ENCODE measurements at regions not wholly inside any gene's neighbourhood (a gene's known extent, or its start where the extent isn't known, plus 50 kb on each side); places are given as distances from the start of the nearest gene placed in this dataset.

DNA sequence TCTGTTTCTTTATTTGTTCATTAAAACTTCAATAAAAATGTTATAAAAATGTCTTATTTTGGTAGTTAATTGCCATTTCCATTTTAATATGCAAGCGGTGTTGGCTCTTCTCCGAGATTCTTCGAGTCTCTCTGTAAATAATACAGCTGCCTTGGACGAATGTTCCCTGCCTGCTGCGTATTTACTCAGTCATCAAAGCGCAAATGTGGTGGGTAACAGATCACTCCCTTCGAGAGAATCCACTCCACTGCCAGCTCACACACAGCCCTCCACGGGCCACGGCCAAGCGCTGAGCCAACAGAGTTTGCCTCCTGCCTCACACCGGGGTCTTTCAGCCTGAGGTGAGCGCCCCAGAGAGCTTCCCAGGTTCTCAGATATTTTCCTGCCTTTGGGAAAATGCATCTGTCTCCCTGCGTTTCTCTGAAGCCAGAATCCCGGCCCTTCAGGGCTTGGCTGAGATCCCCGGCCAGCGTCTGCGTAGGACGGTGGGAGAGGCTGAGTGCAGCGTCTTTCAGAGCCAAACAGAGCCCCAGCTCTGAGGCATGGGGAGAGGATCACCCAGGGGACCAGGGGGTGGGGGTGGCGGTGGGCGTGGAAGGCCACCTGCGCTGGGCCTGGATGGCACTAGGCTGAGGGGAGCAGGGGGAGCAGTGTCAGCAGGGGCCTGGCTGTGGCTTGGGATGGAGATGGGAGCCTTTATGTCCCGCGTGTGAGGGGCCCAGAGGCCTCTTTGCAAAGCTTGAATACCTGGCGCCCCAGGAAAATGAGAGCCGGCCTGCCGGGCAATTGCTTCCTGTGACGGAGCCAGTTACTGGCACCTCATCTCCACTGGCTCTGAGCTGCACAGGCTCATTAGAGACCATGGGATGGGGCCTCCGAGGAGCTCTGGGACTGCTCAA is 248.7 kb downstream of the RBFOX3 start:
- H3K4me3 ChIP-seq (ENCODE audit: low read depth, low read length): no peak overlapping the region
- no peak for DNase-seq (ENCODE audit: low read depth, low spot score)
- TF ChIP-seq, protein P1, sequence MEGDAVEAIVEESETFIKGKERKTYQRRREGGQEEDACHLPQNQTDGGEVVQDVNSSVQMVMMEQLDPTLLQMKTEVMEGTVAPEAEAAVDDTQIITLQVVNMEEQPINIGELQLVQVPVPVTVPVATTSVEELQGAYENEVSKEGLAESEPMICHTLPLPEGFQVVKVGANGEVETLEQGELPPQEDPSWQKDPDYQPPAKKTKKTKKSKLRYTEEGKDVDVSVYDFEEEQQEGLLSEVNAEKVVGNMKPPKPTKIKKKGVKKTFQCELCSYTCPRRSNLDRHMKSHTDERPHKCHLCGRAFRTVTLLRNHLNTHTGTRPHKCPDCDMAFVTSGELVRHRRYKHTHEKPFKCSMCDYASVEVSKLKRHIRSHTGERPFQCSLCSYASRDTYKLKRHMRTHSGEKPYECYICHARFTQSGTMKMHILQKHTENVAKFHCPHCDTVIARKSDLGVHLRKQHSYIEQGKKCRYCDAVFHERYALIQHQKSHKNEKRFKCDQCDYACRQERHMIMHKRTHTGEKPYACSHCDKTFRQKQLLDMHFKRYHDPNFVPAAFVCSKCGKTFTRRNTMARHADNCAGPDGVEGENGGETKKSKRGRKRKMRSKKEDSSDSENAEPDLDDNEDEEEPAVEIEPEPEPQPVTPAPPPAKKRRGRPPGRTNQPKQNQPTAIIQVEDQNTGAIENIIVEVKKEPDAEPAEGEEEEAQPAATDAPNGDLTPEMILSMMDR (IDR thresholded peaks at IDR 0.05; ENCODE audit: low read depth, low read length): no peak
- in situ Hi-C loops (cut with HindIII; ENCODE audit: low sequenced_read_pairs): no loop called here

DNA sequence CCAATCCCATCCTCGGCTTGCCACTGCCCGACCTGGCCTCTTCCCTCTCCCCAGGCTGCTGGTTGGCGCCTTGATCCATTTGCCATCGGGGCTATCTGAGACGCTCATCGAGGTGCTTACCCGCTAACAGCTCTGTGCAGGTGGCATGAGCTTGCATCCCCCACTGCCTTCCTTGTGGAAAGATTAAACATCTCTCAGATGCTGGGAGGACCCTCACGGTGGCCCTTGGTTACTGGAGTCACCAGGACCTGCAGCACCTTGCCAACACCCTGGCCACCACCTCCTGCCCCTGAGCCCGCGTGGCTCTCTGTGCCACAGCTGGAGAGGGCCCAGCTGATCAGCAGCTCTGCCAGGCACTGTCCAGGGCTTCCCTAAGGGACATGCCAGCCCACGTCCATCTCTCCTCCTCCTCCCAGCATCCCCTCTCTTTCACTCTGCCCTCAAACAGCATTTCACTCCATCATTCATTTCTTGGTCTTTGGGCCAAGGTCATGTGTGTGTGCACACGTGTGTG is 249.6 kb downstream of the RBFOX3 start:
- TF ChIP-seq, protein P1 (IDR thresholded peaks at IDR 0.05; ENCODE audit: low read depth, low read length): no peak
- no peak for DNase-seq (ENCODE audit: low read depth, low spot score)
- H3K4me3 ChIP-seq (ENCODE audit: low read depth, low read length): no peak overlapping the region
- in situ Hi-C loops (cut with HindIII; ENCODE audit: low sequenced_read_pairs): no loop called here

DNA sequence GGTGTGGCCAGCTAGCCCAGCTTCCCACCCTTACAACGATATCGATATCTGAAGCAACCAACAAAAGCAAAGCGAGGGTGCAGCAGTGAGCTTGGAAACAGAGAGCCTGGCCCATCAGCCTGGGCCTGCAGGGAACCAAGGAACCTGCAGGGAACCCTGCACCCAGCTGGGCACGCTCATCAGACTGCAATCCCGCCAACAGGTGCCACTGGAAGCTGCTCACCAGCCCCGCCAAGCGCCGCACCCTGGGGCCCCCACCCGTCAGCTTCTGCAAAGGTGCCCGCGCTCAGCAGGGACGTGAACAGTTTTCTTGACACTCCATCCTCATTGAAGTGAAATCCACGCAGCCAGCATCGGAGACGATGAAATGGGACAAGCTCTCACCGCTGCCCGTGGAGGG is 250.7 kb downstream of the RBFOX3 start:
- TF ChIP-seq, protein P1 (IDR thresholded peaks at IDR 0.05; ENCODE audit: low read depth, low read length): no peak
- no peak overlapping the region for H3K4me3 ChIP-seq (ENCODE audit: low read depth, low read length)
- in situ Hi-C loops (cut with HindIII; ENCODE audit: low sequenced_read_pairs): no loop called here
- DNase-seq (ENCODE audit: low read depth, low spot score): no peak

DNA sequence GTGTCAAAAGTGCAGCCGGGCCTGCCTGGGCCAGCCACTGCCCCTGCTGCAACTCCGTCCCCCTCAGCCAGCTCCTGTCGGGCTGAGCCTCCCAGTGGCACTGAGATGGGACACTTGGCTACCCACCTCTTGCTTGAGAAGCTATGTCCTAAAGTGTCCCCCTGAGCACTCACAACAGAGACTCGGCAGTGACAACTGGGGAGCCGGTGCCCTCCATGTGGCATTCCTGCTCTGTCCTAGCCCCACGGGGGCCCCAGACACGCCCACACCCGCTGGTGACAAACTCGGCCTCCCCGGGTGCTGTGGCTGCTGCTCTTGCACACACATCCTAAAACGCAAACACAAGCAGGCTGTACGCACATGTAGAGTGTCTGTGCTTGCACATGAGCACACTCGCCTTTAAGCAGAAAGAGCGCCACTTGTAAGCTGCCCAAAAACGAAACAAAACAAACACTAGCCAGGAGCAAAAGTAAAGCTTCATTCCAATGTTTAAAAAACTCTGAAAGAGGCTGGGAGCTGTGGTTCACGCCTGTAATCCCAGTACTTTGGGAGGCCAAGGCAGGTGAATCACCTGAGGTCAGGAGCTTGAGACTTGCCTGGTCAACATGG is 253.9 kb downstream of the RBFOX3 start:
- H3K4me3 ChIP-seq (ENCODE audit: low read depth, low read length): no peak overlapping the region
- DNase-seq (ENCODE audit: low read depth, low spot score): no peak
- in situ Hi-C loops (cut with HindIII; ENCODE audit: low sequenced_read_pairs): no loop called here
- TF ChIP-seq, protein P1 (IDR thresholded peaks at IDR 0.05; ENCODE audit: low read depth, low read length): no peak

DNA sequence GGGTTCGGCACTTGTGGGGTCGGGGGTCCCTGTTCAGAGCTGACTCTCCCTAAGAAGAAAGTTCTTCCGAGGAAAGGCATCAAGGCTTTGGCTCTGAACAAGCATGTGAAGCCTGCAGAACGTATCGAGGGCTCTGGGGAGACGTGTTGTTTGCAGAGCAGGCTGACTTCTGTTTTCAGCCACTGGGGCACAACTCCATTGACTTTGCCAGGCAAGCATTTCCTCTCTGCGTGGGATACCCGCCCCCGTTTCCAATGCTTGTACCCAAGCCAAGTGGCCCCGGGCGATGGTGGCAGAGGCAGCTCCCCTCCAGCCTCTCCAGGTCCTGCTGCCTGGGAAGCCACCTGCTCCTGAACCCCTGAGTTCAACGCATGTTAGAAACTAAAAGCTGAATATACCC is 255.7 kb downstream of the RBFOX3 start:
- DNase-seq (ENCODE audit: low read depth, low spot score): no peak
- in situ Hi-C loops (cut with HindIII; ENCODE audit: low sequenced_read_pairs): no loop called here
- TF ChIP-seq, protein P1 (IDR thresholded peaks at IDR 0.05; ENCODE audit: low read depth, low read length): no peak
- H3K4me3 ChIP-seq (ENCODE audit: low read depth, low read length): no peak overlapping the region

DNA sequence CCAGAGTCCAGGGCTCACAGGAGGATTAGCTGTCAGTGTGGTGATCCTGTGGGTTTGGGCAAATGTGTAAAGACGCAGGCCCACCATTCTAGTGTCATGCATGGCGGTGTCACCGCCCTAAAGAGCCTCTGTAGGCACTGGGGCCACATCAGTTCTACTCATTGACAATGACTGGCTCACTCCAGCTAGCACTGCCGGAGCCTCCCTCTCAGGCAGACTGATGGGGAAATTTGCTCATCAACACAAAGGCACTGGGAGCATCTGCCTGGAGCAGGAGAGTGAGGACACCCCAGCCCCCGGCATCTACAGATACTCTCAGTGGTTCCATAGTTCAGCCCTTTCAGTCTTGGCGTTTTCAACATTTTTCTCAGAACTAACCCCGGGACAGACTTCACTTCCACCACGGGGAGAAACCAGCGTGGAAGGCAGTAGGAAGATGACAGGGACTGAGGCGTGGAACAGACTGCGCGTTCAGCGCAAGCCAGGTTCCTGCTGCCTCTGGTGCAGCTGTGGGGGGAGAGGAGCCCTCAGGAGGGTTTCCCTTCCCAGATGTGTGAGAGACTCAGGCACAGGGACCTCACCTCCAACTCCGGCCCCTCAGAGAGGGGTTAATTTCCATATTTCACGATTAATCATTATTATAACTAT is 256.6 kb downstream of the RBFOX3 start:
- TF ChIP-seq, protein P1 (IDR thresholded peaks at IDR 0.05; ENCODE audit: low read depth, low read length): no peak
- H3K4me3 ChIP-seq (ENCODE audit: low read depth, low read length): no peak overlapping the region
- DNase-seq (ENCODE audit: low read depth, low spot score): no peak
- in situ Hi-C loops (cut with HindIII; ENCODE audit: low sequenced_read_pairs): no loop called here
